ENCODE measurements at regions not wholly inside any gene's neighbourhood (a gene's known extent, or its start where the extent isn't known, plus 50 kb on each side); places are given as distances from the start of the nearest gene placed in this dataset.

DNA sequence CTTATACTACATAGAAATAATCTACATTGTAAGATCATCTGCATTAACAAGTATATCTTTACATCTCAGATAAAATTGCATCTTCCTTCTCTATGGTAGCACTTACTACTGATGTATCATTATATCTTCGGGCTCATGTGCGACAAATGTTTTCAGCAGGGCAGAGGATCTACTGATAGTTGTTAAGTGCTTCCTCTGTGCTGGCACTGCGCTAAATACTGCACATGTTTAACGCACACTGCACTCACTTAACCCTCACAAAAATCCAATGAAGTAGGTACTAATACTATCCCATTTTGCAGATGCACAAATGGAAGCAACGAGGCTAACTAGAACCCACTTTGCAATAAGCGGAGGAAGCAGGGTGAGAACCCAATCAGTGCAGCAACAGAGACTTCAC, 75.6 kb upstream of the USP25 start:
- Histone ChIP-seq H3K4me3 (no peak overlapping the region), H3K9me3 (no peaks in the 10 kb centered on the region), H3K36me3 (ENCODE audit: insufficient read depth in 1 of 2, low read depth in 1 of 2) (no peaks in the 10 kb centered on the region), H3K27ac (no peak overlapping the region), H3K27me3 (ENCODE audit: insufficient read depth in 3 of 3, low read length in 2 of 3) (no peaks in the 10 kb centered on the region), H3K4me1 (peaks cover 3% of the 10 kb centered on the region)
- WGBS, 3 donors: 97 to 98% (median 97%) methylated on average over 6 of the region's 6 CpGs
- DNase-seq: no peak
- intact Hi-C loops (cut with DNase I): no loop called here
- TF ChIP-seq, protein P1, sequence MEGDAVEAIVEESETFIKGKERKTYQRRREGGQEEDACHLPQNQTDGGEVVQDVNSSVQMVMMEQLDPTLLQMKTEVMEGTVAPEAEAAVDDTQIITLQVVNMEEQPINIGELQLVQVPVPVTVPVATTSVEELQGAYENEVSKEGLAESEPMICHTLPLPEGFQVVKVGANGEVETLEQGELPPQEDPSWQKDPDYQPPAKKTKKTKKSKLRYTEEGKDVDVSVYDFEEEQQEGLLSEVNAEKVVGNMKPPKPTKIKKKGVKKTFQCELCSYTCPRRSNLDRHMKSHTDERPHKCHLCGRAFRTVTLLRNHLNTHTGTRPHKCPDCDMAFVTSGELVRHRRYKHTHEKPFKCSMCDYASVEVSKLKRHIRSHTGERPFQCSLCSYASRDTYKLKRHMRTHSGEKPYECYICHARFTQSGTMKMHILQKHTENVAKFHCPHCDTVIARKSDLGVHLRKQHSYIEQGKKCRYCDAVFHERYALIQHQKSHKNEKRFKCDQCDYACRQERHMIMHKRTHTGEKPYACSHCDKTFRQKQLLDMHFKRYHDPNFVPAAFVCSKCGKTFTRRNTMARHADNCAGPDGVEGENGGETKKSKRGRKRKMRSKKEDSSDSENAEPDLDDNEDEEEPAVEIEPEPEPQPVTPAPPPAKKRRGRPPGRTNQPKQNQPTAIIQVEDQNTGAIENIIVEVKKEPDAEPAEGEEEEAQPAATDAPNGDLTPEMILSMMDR (IDR thresholded peaks at IDR 0.05): no peak
- no peak for ATAC-seq

DNA sequence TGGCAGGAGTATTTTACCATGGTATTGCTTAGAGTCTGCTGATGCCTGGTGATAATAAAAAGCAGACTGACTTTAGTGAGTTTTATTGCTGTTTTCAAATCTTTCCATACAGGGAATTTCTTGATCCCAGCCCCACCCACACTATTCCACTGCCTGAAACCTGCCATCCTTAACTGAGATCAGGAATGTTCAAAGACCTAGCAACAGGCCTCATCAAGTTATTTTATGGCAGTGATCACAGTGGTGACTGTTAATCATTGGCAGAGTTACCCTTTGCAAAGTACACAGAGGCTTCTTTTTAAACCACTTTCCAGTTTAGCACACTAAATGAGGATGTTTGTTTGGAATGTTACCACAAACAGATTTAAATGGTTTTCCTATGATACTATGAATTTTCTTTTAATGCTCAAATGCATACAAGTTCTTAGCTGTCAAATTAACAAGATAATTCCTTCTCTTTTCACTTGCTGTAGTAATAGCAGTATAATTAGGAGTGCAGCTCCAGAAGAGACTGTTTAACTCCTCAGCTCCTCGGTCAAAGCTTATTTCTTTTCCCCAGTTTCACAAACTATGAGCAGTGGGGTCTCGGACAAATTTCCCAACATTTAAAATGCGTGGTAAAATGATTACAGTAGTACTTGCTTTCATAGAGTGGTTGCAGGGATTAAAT, 69.9 kb upstream of the USP25 start:
- Histone ChIP-seq H3K4me3 (no peak overlapping the region), H3K36me3 (ENCODE audit: insufficient read depth in 1 of 2, low read depth in 1 of 2) (no peaks in the 10 kb centered on the region), H3K27me3 (ENCODE audit: insufficient read depth in 3 of 3, low read length in 2 of 3) (no peaks in the 10 kb centered on the region), H3K4me1 (peaks cover 7% of the 10 kb centered on the region), H3K27ac (peak overlapping the region; percentile 2), H3K9me3 (no peaks in the 10 kb centered on the region)
- 39 to 60% (median 49%) methylated on average over 3 of the region's 3 CpGs for WGBS, 3 donors
- TF ChIP-seq, protein P1 (IDR thresholded peaks at IDR 0.05): no peak
- intact Hi-C loops (cut with DNase I): no loop called here
- DNase-seq (no peak), ATAC-seq (peak in 3 of 4 donors; percentile 66 to 84 (median 67))

DNA sequence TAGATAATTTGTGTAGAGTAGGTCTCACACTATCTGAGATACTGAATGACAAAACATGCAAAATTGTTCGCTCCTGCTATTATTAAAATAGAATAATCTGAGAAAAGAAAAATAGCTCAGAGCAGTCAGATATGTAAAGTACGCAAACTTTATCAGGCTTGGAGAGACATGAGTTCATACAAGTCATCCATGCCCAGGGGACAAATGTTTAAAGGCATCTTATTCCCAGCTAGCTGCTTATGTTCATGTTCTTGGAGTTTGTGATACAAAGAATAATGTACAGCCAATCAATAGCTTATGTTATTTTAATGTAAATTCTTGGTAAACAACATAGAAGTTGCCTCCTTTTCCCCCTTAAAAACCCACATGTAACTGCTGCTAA, 69.4 kb upstream of the USP25 start:
- DNase-seq (no peak), ATAC-seq (no peak)
- Histone ChIP-seq H3K36me3 (ENCODE audit: insufficient read depth in 1 of 2, low read depth in 1 of 2) (no peaks in the 10 kb centered on the region), H3K27me3 (ENCODE audit: insufficient read depth in 3 of 3, low read length in 2 of 3) (no peaks in the 10 kb centered on the region), H3K27ac (peak overlapping the region; percentile 2), H3K4me1 (peaks cover 7% of the 10 kb centered on the region), H3K4me3 (no peak overlapping the region), H3K9me3 (no peaks in the 10 kb centered on the region)
- TF ChIP-seq, protein P1 (IDR thresholded peaks at IDR 0.05): no peak
- 61 to 84% (median 64%) methylated on average over 2 of the region's 2 CpGs for WGBS, 3 donors
- intact Hi-C loops (cut with DNase I): no loop called here

DNA sequence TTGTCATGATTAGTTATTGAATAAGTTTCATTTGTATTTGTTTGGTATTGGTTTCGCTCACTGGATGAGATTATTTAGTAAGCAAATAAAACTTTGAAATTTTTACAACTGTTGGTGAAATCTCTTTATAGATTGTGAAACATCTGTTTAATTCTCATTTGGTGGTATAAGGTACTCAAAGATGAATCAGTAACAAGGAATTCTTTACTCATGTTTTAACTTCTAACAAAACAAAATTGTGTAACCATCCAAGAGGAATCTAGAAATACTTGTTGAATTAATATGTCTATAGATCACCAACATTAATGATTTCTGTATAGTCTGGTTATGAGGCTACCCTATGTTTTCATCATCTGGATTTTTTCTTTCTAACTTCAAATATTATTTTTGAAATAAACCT, 62.8 kb upstream of the USP25 start:
- WGBS, 3 donors: 93 to 100% (median 98%) methylated on average over 1 of the region's 1 CpG
- Histone ChIP-seq H3K27ac (no peak overlapping the region), H3K9me3 (no peaks in the 10 kb centered on the region), H3K36me3 (ENCODE audit: insufficient read depth in 1 of 2, low read depth in 1 of 2) (no peaks in the 10 kb centered on the region), H3K4me3 (no peak overlapping the region), H3K27me3 (ENCODE audit: insufficient read depth in 3 of 3, low read length in 2 of 3) (no peaks in the 10 kb centered on the region), H3K4me1 (peaks cover 3% of the 10 kb centered on the region)
- no peak for ATAC-seq
- no peak for DNase-seq
- TF ChIP-seq, protein P1 (IDR thresholded peaks at IDR 0.05): no peak
- intact Hi-C loops (cut with DNase I): no loop called here

- TF ChIP-seq, protein P1 (IDR thresholded peaks at IDR 0.05): no peak
- intact Hi-C loops (cut with DNase I): no loop called here
- Histone ChIP-seq H3K4me1 (peaks cover 3% of the 10 kb centered on the region), H3K27ac (peak overlapping the region; percentile 42), H3K36me3 (ENCODE audit: insufficient read depth in 1 of 2, low read depth in 1 of 2) (no peaks in the 10 kb centered on the region), H3K27me3 (ENCODE audit: insufficient read depth in 3 of 3, low read length in 2 of 3) (no peaks in the 10 kb centered on the region), H3K9me3 (no peaks in the 10 kb centered on the region), H3K4me3 (peak overlapping the region; percentile 39)
- WGBS, 3 donors: 44 to 51% (median 47%) methylated on average over 7 of the region's 7 CpGs
- ATAC-seq (peak; percentile 80 to 96 (median 92)), DNase-seq (no peak)
Measured at GRCh38 chr21:15667819-15668218, 62.0 kb upstream of the USP25 start.
